Mesothelial cell of epicardium (in vitro differentiated cells): ENCODE measurements at regions not wholly inside any gene's neighbourhood (a gene's known extent, or its start where the extent isn't known, plus 50 kb on each side); places are given as distances from the start of the nearest gene placed in this dataset.

ENCODE experiments used
- DNase-seq, 2 experiments: peaks; one replicate each; pipeline ENCODE4 v3.0.0; 2021; ENCODE audit warnings: low spot score in 2 of 2; ENCODE audit not compliant: unreplicated experiment in 2 of 2
- H3K27ac Mint-ChIP-seq: 2 replicates; pipeline ENCODE4 v1.8.0; 2021; ENCODE audit warnings: mixed read lengths
- H3K27me3 Mint-ChIP-seq: 2 replicates; pipeline ENCODE4 v1.8.0; 2021; ENCODE audit warnings: low read depth, mixed read lengths
- H3K36me3 Mint-ChIP-seq: 2 replicates; pipeline ENCODE4 v1.8.0; 2021; ENCODE audit warnings: mixed read lengths
- H3K4me1 Mint-ChIP-seq: 2 replicates; pipeline ENCODE4 v1.8.0; 2021; ENCODE audit warnings: mixed read lengths
- H3K4me3 Mint-ChIP-seq: 2 replicates; pipeline ENCODE4 v1.8.0; 2021; ENCODE audit warnings: mild to moderate bottlenecking, moderate library complexity, mixed read lengths
- H3K9me3 Mint-ChIP-seq: 2 replicates; pipeline ENCODE4 v1.8.0; 2021; ENCODE audit warnings: mixed read lengths
- TF ChIP-seq, protein P1 (sequence below): fragments of 200-600 bp; sonication (generic); IDR thresholded peaks from one replicate; pipeline ENCODE4 v1.5.0; 2021; ENCODE audit warnings: antibody characterized with exemption; ENCODE audit not compliant: unreplicated experiment

DNA sequence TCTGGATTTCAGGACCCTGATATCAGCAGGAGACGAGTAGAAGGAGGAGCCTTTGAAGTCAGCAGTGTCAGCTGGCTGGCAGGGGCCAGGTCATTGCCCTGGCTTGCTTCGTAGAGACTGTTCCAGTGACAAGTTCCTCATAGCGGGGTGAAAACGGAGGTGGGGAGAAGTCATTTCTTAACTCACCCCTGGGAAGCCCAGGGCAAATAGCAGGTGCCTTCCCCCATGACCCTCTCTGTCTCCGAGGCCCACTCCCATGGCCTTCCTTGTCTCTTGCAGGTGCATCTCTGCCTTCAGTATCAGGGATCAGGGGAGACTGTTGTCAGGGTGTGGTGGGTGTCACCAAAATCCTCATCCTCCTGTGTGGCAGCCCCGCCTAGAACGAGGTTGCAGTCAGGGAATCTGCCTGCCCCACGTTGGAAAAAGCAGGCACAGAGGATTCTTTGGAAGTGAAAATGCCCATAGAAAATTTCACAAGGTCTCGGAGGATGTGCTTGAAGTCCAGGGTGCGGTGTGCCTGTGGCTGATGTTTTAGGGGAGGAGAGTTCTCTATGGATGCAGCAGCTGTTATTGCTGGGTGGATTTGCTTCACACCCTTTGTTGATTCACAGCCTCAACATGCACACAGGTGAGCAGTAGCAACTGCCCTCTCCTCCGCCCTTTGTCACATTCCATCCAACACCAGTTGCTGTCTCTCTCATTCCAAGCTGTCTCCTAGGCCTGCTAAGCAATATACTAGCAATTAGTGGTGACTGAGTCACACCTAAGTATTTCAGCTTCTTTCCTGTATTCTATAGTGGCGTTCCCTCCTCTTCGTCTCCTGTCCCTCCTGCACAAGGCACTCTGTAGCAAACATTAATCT, 142.6 kb upstream of the FHL2 start:
- Mint-ChIP-seq H3K4me3 (no peak overlapping the region), H3K27ac (no peak overlapping the region), H3K36me3 (no peaks in the 10 kb centered on the region), H3K4me1 (no peaks in the 10 kb centered on the region), H3K9me3 (no peaks in the 10 kb centered on the region), H3K27me3 (peaks cover 15% of the 10 kb centered on the region)
- TF ChIP-seq, protein P1, sequence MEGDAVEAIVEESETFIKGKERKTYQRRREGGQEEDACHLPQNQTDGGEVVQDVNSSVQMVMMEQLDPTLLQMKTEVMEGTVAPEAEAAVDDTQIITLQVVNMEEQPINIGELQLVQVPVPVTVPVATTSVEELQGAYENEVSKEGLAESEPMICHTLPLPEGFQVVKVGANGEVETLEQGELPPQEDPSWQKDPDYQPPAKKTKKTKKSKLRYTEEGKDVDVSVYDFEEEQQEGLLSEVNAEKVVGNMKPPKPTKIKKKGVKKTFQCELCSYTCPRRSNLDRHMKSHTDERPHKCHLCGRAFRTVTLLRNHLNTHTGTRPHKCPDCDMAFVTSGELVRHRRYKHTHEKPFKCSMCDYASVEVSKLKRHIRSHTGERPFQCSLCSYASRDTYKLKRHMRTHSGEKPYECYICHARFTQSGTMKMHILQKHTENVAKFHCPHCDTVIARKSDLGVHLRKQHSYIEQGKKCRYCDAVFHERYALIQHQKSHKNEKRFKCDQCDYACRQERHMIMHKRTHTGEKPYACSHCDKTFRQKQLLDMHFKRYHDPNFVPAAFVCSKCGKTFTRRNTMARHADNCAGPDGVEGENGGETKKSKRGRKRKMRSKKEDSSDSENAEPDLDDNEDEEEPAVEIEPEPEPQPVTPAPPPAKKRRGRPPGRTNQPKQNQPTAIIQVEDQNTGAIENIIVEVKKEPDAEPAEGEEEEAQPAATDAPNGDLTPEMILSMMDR = no peak
- DNase-seq = no peak

DNA sequence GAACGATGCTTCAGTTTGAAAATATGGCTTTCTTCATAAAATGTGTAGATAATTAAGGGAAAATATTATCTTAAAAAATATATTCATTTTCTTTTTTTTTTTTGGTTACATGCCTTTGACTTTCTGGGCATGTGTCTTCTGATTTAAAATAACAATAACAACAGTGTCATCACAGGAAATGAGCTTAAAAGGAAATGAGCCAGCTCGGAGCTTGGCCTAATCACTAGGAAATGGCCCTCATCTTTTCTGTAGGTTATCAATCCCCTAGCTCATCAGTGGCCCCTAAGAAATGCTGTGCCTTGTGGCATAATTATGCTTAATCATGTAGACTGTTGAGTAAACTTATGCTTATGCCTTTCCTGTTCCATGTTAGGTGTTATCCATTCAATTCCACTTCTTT, 141.8 kb upstream of the FHL2 start:
- Mint-ChIP-seq H3K4me1 (no peaks in the 10 kb centered on the region), H3K27me3 (peaks cover 16% of the 10 kb centered on the region), H3K36me3 (no peaks in the 10 kb centered on the region), H3K27ac (no peak overlapping the region), H3K9me3 (peaks cover 2% of the 10 kb centered on the region), H3K4me3 (no peak overlapping the region)
- no peak for DNase-seq
- TF ChIP-seq, protein P1 = no peak

DNA sequence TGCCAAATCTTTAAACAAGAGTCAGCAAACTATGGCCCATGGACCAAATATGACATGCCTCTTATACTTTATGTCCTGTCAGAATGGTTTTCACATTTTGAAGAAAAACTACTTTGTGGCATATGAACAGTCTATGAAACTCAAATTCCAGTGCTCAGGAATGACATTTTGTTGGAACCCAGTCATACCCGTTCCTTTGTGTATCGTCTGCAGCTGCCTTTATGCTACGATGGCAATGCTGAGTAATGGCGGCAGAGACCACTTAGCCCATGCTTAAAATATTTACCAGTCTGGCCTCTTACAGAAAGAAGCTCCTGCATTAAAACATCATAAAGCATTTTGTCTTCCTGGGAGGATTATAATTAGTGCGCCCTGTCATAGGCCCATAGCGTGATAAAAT, 140.5 kb upstream of the FHL2 start:
- no peaks in the 10 kb centered on the region for H3K36me3 Mint-ChIP-seq
- no peaks in the 10 kb centered on the region for H3K4me1 Mint-ChIP-seq
- H3K9me3 Mint-ChIP-seq = peaks cover 5% of the 10 kb centered on the region

GRCh38 chr2:105538840-105539239, 140.0 kb upstream of the FHL2 start:
- DNase-seq = no peak
- no peak overlapping the region for H3K27ac Mint-ChIP-seq
- peaks cover 5% of the 10 kb centered on the region for H3K9me3 Mint-ChIP-seq
- H3K27me3 Mint-ChIP-seq = peaks cover 18% of the 10 kb centered on the region
- no peak overlapping the region for H3K4me3 Mint-ChIP-seq
- no peaks in the 10 kb centered on the region for H3K36me3 Mint-ChIP-seq
- no peaks in the 10 kb centered on the region for H3K4me1 Mint-ChIP-seq
- TF ChIP-seq, protein P1 = no peak

More for the DNA sequence above, 140.5 kb upstream of the FHL2 start:
- TF ChIP-seq, protein P1 = no peak
- Mint-ChIP-seq H3K27ac (no peak overlapping the region), H3K4me3 (no peak overlapping the region), H3K27me3 (peaks cover 18% of the 10 kb centered on the region)
- no peak for DNase-seq

- H3K4me1 Mint-ChIP-seq = no peaks in the 10 kb centered on the region
- peaks cover 15% of the 10 kb centered on the region for H3K27me3 Mint-ChIP-seq
- H3K27ac Mint-ChIP-seq = no peak overlapping the region
- TF ChIP-seq, protein P1 = no peak
- H3K36me3 Mint-ChIP-seq = no peaks in the 10 kb centered on the region
- H3K4me3 Mint-ChIP-seq = no peak overlapping the region
- DNase-seq = no peak
- H3K9me3 Mint-ChIP-seq = peaks cover 5% of the 10 kb centered on the region
Measured at GRCh38 chr2:105537920-105538319, 139.1 kb upstream of the FHL2 start.
